HG02610 (cell line): ENCODE measurements at regions not wholly inside any gene's neighbourhood (a gene's known extent, or its start where the extent isn't known, plus 50 kb on each side); places are given as distances from the start of the nearest gene placed in this dataset.

ENCODE experiments used
- ATAC-seq: cut with Tn5 transposase; IDR thresholded peaks from one replicate; pipeline ENCODE4 v1.9.1; 2021; ENCODE audit warnings: mild to moderate bottlenecking, moderate library complexity; ENCODE audit not compliant: unreplicated experiment

- ATAC-seq = no peak
Observed at GRCh38 chr4:158013858-158014257, 159.0 kb downstream of the GASK1B start.

GRCh38 chr4:158010361-158010760 is 162.5 kb downstream of the GASK1B start:
- no peak for ATAC-seq

- ATAC-seq = no peak
Observed at GRCh38 chr4:158008551-158009218, 164.1 kb downstream of the GASK1B start.

GRCh38 chr4:158007566-158007965 is 165.3 kb downstream of the GASK1B start:
- no peak for ATAC-seq

- ATAC-seq = no peak
Observed at GRCh38 chr4:158006990-158007389, 165.8 kb downstream of the GASK1B start.

GRCh38 chr4:158005021-158005420 is 167.8 kb downstream of the GASK1B start:
- ATAC-seq = no peak

GRCh38 chr4:158004101-158004500 is 168.7 kb downstream of the GASK1B start:
- ATAC-seq = no peak

GRCh38 chr4:158003212-158003611 is 169.6 kb downstream of the GASK1B start:
- ATAC-seq = no peak

- ATAC-seq = no peak
Observed at GRCh38 chr4:158002173-158002572, 170.7 kb downstream of the GASK1B start.

- no peak for ATAC-seq
Observed at GRCh38 chr4:158001756-158002155, 171.1 kb downstream of the GASK1B start.

GRCh38 chr4:157999723-158000122 is 173.1 kb downstream of the GASK1B start:
- ATAC-seq = no peak

GRCh38 chr4:157997296-157997695 is 175.5 kb downstream of the GASK1B start:
- ATAC-seq = no peak

- ATAC-seq = no peak
Observed at GRCh38 chr4:157996061-157997028, 176.5 kb downstream of the GASK1B start.

- ATAC-seq = no peak
Observed at GRCh38 chr4:157994863-157995262, 178.0 kb downstream of the GASK1B start.

GRCh38 chr4:157992948-157993839 is 179.6 kb downstream of the GASK1B start:
- no peak for ATAC-seq

GRCh38 chr4:157992038-157992705 is 180.7 kb downstream of the GASK1B start:
- peak; percentile 41 for ATAC-seq

- no peak for ATAC-seq
Observed at GRCh38 chr4:157988641-157989040, 184.2 kb downstream of the GASK1B start.

- ATAC-seq = no peak
Observed at GRCh38 chr4:157984285-157984911, 188.4 kb downstream of the GASK1B start.

- ATAC-seq = no peak
Observed at GRCh38 chr4:157983300-157983699, 189.5 kb downstream of the GASK1B start.

GRCh38 chr4:157980158-157980557 is 192.7 kb downstream of the GASK1B start:
- ATAC-seq = no peak
